ENCODE measurements at regions not wholly inside any gene's neighbourhood (a gene's known extent, or its start where the extent isn't known, plus 50 kb on each side); places are given as distances from the start of the nearest gene placed in this dataset.

GRCh38 chr4:30354605-30355004, 365.6 kb upstream of the PCDH7 start:
- TF ChIP-seq EZH2 (IDR thresholded peaks at IDR 0.05; ENCODE audit: insufficient read depth, poor library complexity, severe bottlenecking) (no peak), EZH2phosphoT487 (IDR thresholded peaks at IDR 0.05; ENCODE audit: insufficient read depth, low read depth) (no peak)
